WTC11 (cell line): ENCODE measurements at regions not wholly inside any gene's neighbourhood (a gene's known extent, or its start where the extent isn't known, plus 50 kb on each side); places are given as distances from the start of the nearest gene placed in this dataset.

ENCODE experiments used
- CBFB ChIP-seq: sonication (generic); formaldehyde crosslinking; IDR thresholded peaks from 2 replicates; pipeline ENCODE4 v1.8.1; 2022; ENCODE audit warnings: mild to moderate bottlenecking, low read depth, missing genetic modification reagents
- ELF4 ChIP-seq: sonication (generic); formaldehyde crosslinking; IDR thresholded peaks from 2 replicates; pipeline ENCODE4 v1.8.1; 2022; ENCODE audit warnings: low read depth, mild to moderate bottlenecking, moderate library complexity, missing genetic modification reagents
- ETV6 ChIP-seq: sonication (generic); formaldehyde crosslinking; IDR thresholded peaks from 2 replicates; pipeline ENCODE4 v1.8.1; 2022; ENCODE audit warnings: mild to moderate bottlenecking, missing genetic modification reagents
- GRHL2 ChIP-seq: fragments of 250-450 bp; sonication (Bioruptor Pico); IDR thresholded peaks from 2 replicates; pipeline ENCODE4 v1.8.0; 2022; ENCODE audit warnings: mild to moderate bottlenecking, moderate library complexity; ENCODE audit not compliant: insufficient replicate concordance, severe bottlenecking
- MXD4 ChIP-seq: fragments of 250-450 bp; sonication (Bioruptor Pico); IDR thresholded peaks from 2 replicates; pipeline ENCODE4 v1.8.0; 2021; ENCODE audit warnings: mild to moderate bottlenecking, moderate library complexity, borderline replicate concordance
- NR2C2 ChIP-seq: sonication (generic); formaldehyde crosslinking; IDR thresholded peaks from 2 replicates; pipeline ENCODE4 v1.8.0; 2022; ENCODE audit warnings: mild to moderate bottlenecking, missing genetic modification reagents
- TEAD4 ChIP-seq: sonication (generic); formaldehyde crosslinking; IDR thresholded peaks from 2 replicates; pipeline ENCODE4 v1.8.0; 2022; ENCODE audit warnings: mild to moderate bottlenecking, missing genetic modification reagents
- TF ChIP-seq, protein P1 (sequence below): fragments of 250-450 bp; sonication (Bioruptor Pico); IDR thresholded peaks from 2 replicates; pipeline ENCODE4 v2.1.2; 2022; ENCODE audit warnings: mild to moderate bottlenecking, moderate library complexity
- TF ChIP-seq, protein P2 (sequence below): fragments of 200-600 bp; IDR thresholded peaks from 2 replicates; pipeline ENCODE4 v1.8.0; 2022; ENCODE audit warnings: antibody characterized with exemption
- TF ChIP-seq, protein P3 (sequence below): sonication (generic); formaldehyde crosslinking; IDR thresholded peaks from 2 replicates; pipeline ENCODE4 v1.8.1; 2022; ENCODE audit warnings: missing genetic modification reagents, borderline replicate concordance
- TF ChIP-seq, protein P4 (sequence below): sonication (generic); formaldehyde crosslinking; IDR thresholded peaks from 2 replicates; pipeline ENCODE4 v1.8.1; 2023; ENCODE audit warnings: mild to moderate bottlenecking, missing genetic modification reagents, borderline replicate concordance
- TF ChIP-seq, protein P5 (sequence below): sonication (generic); formaldehyde crosslinking; IDR thresholded peaks from 2 replicates; pipeline ENCODE4 v1.8.0; 2022; ENCODE audit warnings: mild to moderate bottlenecking, missing genetic modification reagents
- TF ChIP-seq, protein P6 (sequence below): sonication (generic); formaldehyde crosslinking; conservative IDR thresholded peaks from 2 replicates; pipeline ENCODE4 v1.8.1; 2022; ENCODE audit warnings: mild to moderate bottlenecking, missing genetic modification reagents

DNA sequence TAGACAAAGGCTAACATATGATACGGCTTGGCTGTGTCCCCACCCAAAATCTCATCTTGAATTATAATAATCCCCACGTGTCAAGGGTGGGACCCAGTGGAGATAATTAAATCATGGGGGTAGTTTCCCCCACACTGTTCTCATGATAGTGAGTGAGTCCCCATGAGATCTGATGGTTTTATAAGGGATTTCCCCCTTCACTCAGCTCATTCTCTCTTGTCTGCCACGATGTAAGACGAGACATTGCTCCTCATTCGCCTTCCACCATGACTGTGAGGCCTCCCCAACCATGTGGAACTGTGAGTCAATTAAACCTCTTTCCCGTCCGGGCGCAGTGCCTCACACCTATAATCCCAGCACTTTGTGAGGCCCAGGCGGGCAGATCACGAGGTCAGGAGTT lies 143.5 kb downstream of the RXFP2 start:
- no peak for TF ChIP-seq CBFB (CRISPR knock-in tag)
- TF ChIP-seq, protein P1, sequence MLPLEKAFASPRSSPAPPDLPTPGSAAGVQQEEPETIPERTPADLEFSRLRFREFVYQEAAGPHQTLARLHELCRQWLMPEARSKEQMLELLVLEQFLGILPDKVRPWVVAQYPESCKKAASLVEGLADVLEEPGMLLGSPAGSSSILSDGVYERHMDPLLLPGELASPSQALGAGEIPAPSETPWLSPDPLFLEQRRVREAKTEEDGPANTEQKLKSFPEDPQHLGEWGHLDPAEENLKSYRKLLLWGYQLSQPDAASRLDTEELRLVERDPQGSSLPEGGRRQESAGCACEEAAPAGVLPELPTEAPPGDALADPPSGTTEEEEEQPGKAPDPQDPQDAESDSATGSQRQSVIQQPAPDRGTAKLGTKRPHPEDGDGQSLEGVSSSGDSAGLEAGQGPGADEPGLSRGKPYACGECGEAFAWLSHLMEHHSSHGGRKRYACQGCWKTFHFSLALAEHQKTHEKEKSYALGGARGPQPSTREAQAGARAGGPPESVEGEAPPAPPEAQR (CRISPR knock-in tag): no peak
- TF ChIP-seq, protein P2, sequence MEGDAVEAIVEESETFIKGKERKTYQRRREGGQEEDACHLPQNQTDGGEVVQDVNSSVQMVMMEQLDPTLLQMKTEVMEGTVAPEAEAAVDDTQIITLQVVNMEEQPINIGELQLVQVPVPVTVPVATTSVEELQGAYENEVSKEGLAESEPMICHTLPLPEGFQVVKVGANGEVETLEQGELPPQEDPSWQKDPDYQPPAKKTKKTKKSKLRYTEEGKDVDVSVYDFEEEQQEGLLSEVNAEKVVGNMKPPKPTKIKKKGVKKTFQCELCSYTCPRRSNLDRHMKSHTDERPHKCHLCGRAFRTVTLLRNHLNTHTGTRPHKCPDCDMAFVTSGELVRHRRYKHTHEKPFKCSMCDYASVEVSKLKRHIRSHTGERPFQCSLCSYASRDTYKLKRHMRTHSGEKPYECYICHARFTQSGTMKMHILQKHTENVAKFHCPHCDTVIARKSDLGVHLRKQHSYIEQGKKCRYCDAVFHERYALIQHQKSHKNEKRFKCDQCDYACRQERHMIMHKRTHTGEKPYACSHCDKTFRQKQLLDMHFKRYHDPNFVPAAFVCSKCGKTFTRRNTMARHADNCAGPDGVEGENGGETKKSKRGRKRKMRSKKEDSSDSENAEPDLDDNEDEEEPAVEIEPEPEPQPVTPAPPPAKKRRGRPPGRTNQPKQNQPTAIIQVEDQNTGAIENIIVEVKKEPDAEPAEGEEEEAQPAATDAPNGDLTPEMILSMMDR: no peak
- no peak for TF ChIP-seq MXD4 (CRISPR knock-in tag)
- TF ChIP-seq, protein P3, sequence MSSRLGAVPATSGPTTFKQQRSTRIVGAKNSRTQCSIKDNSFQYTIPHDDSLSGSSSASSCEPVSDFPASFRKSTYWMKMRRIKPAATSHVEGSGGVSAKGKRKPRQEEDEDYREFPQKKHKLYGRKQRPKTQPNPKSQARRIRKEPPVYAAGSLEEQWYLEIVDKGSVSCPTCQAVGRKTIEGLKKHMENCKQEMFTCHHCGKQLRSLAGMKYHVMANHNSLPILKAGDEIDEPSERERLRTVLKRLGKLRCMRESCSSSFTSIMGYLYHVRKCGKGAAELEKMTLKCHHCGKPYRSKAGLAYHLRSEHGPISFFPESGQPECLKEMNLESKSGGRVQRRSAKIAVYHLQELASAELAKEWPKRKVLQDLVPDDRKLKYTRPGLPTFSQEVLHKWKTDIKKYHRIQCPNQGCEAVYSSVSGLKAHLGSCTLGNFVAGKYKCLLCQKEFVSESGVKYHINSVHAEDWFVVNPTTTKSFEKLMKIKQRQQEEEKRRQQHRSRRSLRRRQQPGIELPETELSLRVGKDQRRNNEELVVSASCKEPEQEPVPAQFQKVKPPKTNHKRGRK (CRISPR knock-in tag): no peak
- TF ChIP-seq, protein P4, sequence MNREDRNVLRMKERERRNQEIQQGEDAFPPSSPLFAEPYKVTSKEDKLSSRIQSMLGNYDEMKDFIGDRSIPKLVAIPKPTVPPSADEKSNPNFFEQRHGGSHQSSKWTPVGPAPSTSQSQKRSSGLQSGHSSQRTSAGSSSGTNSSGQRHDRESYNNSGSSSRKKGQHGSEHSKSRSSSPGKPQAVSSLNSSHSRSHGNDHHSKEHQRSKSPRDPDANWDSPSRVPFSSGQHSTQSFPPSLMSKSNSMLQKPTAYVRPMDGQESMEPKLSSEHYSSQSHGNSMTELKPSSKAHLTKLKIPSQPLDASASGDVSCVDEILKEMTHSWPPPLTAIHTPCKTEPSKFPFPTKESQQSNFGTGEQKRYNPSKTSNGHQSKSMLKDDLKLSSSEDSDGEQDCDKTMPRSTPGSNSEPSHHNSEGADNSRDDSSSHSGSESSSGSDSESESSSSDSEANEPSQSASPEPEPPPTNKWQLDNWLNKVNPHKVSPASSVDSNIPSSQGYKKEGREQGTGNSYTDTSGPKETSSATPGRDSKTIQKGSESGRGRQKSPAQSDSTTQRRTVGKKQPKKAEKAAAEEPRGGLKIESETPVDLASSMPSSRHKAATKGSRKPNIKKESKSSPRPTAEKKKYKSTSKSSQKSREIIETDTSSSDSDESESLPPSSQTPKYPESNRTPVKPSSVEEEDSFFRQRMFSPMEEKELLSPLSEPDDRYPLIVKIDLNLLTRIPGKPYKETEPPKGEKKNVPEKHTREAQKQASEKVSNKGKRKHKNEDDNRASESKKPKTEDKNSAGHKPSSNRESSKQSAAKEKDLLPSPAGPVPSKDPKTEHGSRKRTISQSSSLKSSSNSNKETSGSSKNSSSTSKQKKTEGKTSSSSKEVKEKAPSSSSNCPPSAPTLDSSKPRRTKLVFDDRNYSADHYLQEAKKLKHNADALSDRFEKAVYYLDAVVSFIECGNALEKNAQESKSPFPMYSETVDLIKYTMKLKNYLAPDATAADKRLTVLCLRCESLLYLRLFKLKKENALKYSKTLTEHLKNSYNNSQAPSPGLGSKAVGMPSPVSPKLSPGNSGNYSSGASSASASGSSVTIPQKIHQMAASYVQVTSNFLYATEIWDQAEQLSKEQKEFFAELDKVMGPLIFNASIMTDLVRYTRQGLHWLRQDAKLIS (CRISPR knock-in tag): no peak
- no peak for TF ChIP-seq ELF4
- TF ChIP-seq TEAD4 (CRISPR knock-in tag): no peak
- TF ChIP-seq, protein P5, sequence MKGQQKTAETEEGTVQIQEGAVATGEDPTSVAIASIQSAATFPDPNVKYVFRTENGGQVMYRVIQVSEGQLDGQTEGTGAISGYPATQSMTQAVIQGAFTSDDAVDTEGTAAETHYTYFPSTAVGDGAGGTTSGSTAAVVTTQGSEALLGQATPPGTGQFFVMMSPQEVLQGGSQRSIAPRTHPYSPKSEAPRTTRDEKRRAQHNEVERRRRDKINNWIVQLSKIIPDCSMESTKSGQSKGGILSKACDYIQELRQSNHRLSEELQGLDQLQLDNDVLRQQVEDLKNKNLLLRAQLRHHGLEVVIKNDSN (CRISPR knock-in tag): no peak
- TF ChIP-seq ETV6 (CRISPR knock-in tag): no peak
- TF ChIP-seq, protein P6, sequence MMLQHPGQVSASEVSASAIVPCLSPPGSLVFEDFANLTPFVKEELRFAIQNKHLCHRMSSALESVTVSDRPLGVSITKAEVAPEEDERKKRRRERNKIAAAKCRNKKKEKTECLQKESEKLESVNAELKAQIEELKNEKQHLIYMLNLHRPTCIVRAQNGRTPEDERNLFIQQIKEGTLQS (CRISPR knock-in tag): no peak
- TF ChIP-seq NR2C2: no peak
- no peak for TF ChIP-seq GRHL2 (CRISPR knock-in tag)
